ENCODE measurements at regions not wholly inside any gene's neighbourhood (a gene's known extent, or its start where the extent isn't known, plus 50 kb on each side); places are given as distances from the start of the nearest gene placed in this dataset.

DNA sequence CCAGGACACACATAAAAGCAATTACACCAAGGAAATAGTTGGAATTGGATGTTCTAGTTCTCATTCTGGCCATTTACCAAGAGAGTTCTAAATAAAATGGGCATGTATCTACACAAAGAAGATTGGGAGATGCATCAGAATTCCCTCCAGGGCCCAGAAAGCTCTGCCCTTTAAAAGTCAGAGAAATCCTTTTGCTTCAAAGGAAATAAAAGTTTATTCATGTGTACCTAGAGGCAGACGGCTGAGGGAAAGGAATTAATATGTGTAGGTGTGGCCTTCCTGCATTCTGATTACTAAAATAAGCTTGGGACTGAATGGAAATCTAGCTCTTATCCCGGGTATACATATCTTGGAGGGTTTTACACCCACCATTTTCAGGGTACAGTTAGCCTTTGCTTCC, 719.4 kb downstream of the SEMA5A start:
- H3K4me3 ChIP-seq (ENCODE audit: low read depth, low read length, poor library complexity, severe bottlenecking): no peak overlapping the region
- no peaks in the 10 kb centered on the region for H4K20me1 ChIP-seq (ENCODE audit: insufficient read depth, low read length)
- no peaks in the 10 kb centered on the region for H3K27me3 ChIP-seq (ENCODE audit: insufficient read depth, low read length)
- H3K9me3 ChIP-seq (ENCODE audit: low read length): no peaks in the 10 kb centered on the region
- no peak overlapping the region for H3K9ac ChIP-seq (ENCODE audit: low read length)
- H3K4me2 ChIP-seq (ENCODE audit: low read length): no peak overlapping the region
- no peaks in the 10 kb centered on the region for H3K79me2 ChIP-seq (ENCODE audit: insufficient read depth, low read length)
- H3K9me2 ChIP-seq (ENCODE audit: low read depth, low read length): no peaks in the 10 kb centered on the region
- no peak overlapping the region for H2AFZ ChIP-seq (ENCODE audit: low read length)
- TF ChIP-seq EZH2 (IDR thresholded peaks at IDR 0.05; ENCODE audit: borderline replicate concordance, low read length): no peak
- TF ChIP-seq, protein P1, sequence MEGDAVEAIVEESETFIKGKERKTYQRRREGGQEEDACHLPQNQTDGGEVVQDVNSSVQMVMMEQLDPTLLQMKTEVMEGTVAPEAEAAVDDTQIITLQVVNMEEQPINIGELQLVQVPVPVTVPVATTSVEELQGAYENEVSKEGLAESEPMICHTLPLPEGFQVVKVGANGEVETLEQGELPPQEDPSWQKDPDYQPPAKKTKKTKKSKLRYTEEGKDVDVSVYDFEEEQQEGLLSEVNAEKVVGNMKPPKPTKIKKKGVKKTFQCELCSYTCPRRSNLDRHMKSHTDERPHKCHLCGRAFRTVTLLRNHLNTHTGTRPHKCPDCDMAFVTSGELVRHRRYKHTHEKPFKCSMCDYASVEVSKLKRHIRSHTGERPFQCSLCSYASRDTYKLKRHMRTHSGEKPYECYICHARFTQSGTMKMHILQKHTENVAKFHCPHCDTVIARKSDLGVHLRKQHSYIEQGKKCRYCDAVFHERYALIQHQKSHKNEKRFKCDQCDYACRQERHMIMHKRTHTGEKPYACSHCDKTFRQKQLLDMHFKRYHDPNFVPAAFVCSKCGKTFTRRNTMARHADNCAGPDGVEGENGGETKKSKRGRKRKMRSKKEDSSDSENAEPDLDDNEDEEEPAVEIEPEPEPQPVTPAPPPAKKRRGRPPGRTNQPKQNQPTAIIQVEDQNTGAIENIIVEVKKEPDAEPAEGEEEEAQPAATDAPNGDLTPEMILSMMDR (IDR thresholded peaks at IDR 0.05; ENCODE audit: low read length): no peak
- H3K4me1 ChIP-seq (ENCODE audit: insufficient read depth, low read length, severe bottlenecking): no peaks in the 10 kb centered on the region
- no peaks in the 10 kb centered on the region for H3F3A ChIP-seq (ENCODE audit: insufficient read depth, low read length)
- H3K36me3 ChIP-seq (ENCODE audit: insufficient read depth, low read length): no peaks in the 10 kb centered on the region
- H3K27ac ChIP-seq (ENCODE audit: low read depth, low read length, poor library complexity, severe bottlenecking): no peak overlapping the region

DNA sequence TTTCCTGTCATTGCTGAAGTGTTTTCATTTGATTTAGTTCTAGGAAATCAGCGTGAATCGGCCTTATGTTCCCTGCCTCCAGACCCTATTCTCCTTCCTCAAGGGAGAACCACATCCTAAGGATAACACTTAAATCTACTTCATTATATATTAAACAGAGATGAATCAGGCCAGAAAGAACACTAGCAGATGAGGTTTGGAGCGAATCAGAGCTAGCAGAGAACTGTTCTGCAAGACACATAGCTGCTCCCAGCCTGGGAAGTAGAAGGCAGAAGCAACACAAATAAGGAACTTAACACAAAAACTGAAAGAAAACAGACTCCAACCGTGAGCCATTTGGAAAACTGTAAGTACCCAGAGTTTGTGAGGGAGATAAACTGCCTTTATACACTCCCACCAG, 718.2 kb downstream of the SEMA5A start:
- H3K4me1 ChIP-seq (ENCODE audit: insufficient read depth, low read length, severe bottlenecking): no peaks in the 10 kb centered on the region
- H3K79me2 ChIP-seq (ENCODE audit: insufficient read depth, low read length): no peaks in the 10 kb centered on the region
- H3K9me3 ChIP-seq (ENCODE audit: low read length): no peaks in the 10 kb centered on the region
- H2AFZ ChIP-seq (ENCODE audit: low read length): no peak overlapping the region
- no peaks in the 10 kb centered on the region for H4K20me1 ChIP-seq (ENCODE audit: insufficient read depth, low read length)
- no peaks in the 10 kb centered on the region for H3F3A ChIP-seq (ENCODE audit: insufficient read depth, low read length)
- H3K9ac ChIP-seq (ENCODE audit: low read length): no peak overlapping the region
- no peaks in the 10 kb centered on the region for H3K36me3 ChIP-seq (ENCODE audit: insufficient read depth, low read length)
- no peaks in the 10 kb centered on the region for H3K9me2 ChIP-seq (ENCODE audit: low read depth, low read length)
- H3K4me2 ChIP-seq (ENCODE audit: low read length): no peak overlapping the region
- H3K27me3 ChIP-seq (ENCODE audit: insufficient read depth, low read length): no peaks in the 10 kb centered on the region
- TF ChIP-seq, protein P1 (IDR thresholded peaks at IDR 0.05; ENCODE audit: low read length): no peak
- no peak for TF ChIP-seq EZH2 (IDR thresholded peaks at IDR 0.05; ENCODE audit: borderline replicate concordance, low read length)
- H3K27ac ChIP-seq (ENCODE audit: low read depth, low read length, poor library complexity, severe bottlenecking): no peak overlapping the region
- H3K4me3 ChIP-seq (ENCODE audit: low read depth, low read length, poor library complexity, severe bottlenecking): no peak overlapping the region

DNA sequence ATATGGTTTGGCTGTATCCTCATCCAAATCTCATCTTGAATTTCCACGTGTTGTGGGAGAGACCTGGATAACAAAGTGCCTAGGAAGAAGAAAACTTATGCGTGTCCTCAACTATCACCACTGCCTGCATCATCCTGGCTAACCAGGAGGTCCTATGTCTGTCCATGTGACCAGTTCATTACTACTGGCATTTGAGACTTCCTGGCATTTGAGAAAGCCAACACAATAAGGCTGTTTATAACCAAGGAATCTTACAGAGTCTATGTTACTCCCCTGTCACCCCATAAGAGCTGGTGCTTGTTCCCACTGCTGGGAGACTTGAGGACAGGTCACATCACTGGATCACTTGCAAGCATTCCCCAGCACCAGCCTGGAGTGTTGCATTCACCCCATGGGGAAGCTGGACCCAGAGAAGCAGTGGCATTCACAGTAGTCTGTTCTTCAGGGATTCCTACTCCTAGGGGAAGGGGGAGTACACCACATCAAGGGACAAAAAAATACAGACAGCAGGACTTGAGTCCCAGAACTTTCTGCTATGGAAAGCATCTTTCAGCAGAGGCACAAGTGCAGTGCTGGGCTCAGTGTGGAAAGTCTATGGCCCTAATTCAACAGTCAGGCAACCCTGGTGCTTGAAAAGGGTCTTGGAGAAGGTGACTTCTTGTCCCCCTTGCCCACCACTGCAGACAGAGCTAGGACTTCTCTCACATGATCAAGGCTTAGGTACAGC, 717.1 kb downstream of the SEMA5A start:
- no peaks in the 10 kb centered on the region for H3K9me3 ChIP-seq (ENCODE audit: low read length)
- H3K36me3 ChIP-seq (ENCODE audit: insufficient read depth, low read length): no peaks in the 10 kb centered on the region
- H2AFZ ChIP-seq (ENCODE audit: low read length): no peak overlapping the region
- H3K79me2 ChIP-seq (ENCODE audit: insufficient read depth, low read length): no peaks in the 10 kb centered on the region
- no peak overlapping the region for H3K27ac ChIP-seq (ENCODE audit: low read depth, low read length, poor library complexity, severe bottlenecking)
- no peaks in the 10 kb centered on the region for H3K27me3 ChIP-seq (ENCODE audit: insufficient read depth, low read length)
- H3F3A ChIP-seq (ENCODE audit: insufficient read depth, low read length): no peaks in the 10 kb centered on the region
- no peak overlapping the region for H3K4me2 ChIP-seq (ENCODE audit: low read length)
- no peaks in the 10 kb centered on the region for H3K9me2 ChIP-seq (ENCODE audit: low read depth, low read length)
- no peak overlapping the region for H3K9ac ChIP-seq (ENCODE audit: low read length)
- no peaks in the 10 kb centered on the region for H4K20me1 ChIP-seq (ENCODE audit: insufficient read depth, low read length)
- H3K4me1 ChIP-seq (ENCODE audit: insufficient read depth, low read length, severe bottlenecking): no peaks in the 10 kb centered on the region
- TF ChIP-seq EZH2 (IDR thresholded peaks at IDR 0.05; ENCODE audit: borderline replicate concordance, low read length): no peak
- TF ChIP-seq, protein P1 (IDR thresholded peaks at IDR 0.05; ENCODE audit: low read length): no peak
- H3K4me3 ChIP-seq (ENCODE audit: low read depth, low read length, poor library complexity, severe bottlenecking): no peak overlapping the region

All from OCI-LY1 (cell line).